Activated CD8-positive, alpha-beta memory T cell treated with anti-CD3 and anti-CD28 coated beads for 24 hours (primary cell): ENCODE measurements at regions not wholly inside any gene's neighbourhood (a gene's known extent, or its start where the extent isn't known, plus 50 kb on each side); places are given as distances from the start of the nearest gene placed in this dataset.

ENCODE experiments used
- DNase-seq: peaks from one replicate; pipeline ENCODE4 v3.0.0-alpha.2; 2020

- DNase-seq, result no peak
These were observed 105.6 kb upstream of the SLC4A7 start for GRCh38 chr3:27589795-27590194.

DNA sequence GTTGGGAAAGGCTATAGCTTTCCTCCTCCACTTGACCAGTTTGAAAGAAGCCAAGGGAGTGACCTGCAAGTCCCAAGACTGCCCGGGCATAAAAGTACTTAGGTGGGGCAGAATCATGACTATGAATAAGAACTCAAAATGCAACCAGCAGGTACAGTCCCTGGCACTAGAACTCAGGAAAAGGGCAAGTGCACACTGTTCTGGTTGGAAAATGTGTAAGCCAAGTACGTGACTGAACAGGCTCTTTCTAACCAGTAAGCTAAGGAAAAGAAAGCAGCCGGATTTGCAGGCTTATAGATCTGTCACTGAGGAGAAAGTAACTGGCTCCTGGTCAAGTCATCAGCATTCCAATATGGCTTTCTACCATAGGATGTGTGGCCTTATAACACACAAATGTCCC, 101.2 kb upstream of the SLC4A7 start:
- no peak for DNase-seq

GRCh38 chr3:27584874-27585273, 100.7 kb upstream of the SLC4A7 start:
- no peak for DNase-seq

DNA sequence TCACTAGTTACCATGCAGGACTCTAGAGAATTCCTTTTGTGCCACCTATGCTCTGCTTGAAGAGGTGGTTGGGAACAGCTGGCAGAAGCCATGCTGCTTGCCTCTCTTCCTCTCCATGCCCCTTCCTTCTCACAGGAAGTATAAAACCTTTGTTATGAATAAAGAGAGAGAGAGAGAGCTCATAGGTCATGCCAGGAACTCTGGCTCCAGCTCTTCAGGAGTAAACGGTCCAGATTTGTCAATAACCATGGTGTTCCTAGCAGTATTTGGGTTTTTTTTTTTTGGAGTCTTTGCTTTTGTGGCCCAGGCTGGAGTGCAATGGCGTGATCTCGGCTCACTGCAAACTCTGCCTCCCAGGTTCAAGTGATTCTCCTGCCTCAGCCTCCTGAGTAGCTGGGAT, 97.7 kb upstream of the SLC4A7 start:
- DNase-seq, result no peak

DNA sequence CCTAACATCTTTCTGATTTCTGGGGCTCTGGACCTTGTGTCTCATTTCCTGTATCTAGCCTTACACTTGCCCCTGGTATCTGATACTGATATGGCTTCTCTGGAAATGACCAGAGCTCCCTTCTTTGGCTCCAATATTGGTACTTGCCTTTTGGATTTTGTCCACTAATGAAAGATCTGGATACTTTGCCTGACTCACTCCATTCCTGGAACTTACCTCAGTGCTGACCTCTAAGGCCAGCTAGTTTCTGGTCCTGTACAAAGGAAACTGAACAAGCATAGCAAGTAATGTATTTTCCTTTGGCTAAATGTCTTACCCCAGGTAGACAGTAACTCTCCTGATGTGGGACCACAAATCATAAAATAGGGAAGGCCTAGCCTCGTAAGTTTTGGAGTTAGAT, 93.8 kb upstream of the SLC4A7 start:
- no peak for DNase-seq

- no peak for DNase-seq
These were observed 93.3 kb upstream of the SLC4A7 start for GRCh38 chr3:27577504-27577903.

DNA sequence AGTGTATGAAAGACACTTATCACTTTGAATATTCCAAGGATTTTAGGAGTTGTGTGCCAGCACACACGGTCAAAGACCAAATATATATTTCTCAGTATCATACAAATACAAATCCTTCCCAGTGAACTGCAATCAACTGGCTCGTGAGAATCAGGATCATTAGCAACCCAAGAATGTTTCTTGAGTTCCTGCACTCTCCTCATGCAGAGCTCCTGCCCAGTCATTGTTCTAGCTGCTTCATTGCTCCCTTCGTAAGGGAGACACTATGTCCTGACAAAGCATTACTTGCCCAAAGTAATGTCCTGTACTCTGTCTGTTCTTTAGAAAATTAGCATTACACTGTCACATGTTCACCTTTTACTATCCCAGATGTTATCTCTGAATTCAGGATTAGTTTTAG, 92.0 kb upstream of the SLC4A7 start:
- no peak for DNase-seq

GRCh38 chr3:27575499-27575898, 91.3 kb upstream of the SLC4A7 start:
- no peak for DNase-seq

DNA sequence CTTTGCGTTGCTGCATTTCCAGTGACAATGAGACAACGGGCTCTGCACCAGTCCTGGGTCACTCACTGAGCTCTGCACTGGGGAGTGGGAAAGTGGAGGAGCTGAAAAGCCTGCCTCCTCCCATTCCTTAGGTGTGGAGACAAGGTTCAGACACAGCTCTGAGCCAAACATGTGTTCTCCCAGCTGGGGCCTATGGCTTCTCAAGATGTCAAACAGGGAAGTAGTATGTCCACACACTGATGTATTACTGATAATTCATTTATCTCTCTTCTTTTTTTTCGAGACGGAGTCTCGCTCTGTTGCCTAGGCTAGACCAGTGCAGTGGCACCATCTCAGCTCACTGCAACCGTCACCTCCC, 90.2 kb upstream of the SLC4A7 start:
- DNase-seq, result no peak

GRCh38 chr3:27573780-27574437, 89.7 kb upstream of the SLC4A7 start:
- DNase-seq, result no peak

- DNase-seq, result no peak
These were observed 89.0 kb upstream of the SLC4A7 start for GRCh38 chr3:27573138-27573537.

- DNase-seq, result no peak
These were observed 87.2 kb upstream of the SLC4A7 start for GRCh38 chr3:27571345-27571744.

- DNase-seq, result no peak
These were observed 86.4 kb upstream of the SLC4A7 start for GRCh38 chr3:27570421-27571106.

DNA sequence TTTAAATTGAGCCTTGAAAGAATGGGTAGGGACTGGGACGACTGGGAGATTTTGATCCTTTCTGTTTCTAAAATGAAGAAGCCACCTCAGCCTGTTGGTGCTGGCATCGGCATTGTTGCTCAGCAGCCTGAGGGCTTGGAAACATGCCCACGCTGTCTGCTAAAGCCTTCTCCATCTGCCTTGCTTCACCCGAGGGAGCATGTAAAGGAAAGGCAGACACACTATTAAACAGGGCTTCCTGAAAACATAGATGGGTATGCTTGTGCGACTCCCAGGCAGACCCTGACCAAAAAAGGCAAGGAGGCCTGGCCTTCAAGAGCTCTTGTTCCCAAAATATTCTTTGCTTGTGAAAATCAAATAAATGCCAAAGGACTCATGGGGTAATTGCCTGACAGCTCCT, 84.2 kb upstream of the SLC4A7 start:
- no peak for DNase-seq

- no peak for DNase-seq
These were observed 83.1 kb upstream of the SLC4A7 start for GRCh38 chr3:27567251-27567650.

DNA sequence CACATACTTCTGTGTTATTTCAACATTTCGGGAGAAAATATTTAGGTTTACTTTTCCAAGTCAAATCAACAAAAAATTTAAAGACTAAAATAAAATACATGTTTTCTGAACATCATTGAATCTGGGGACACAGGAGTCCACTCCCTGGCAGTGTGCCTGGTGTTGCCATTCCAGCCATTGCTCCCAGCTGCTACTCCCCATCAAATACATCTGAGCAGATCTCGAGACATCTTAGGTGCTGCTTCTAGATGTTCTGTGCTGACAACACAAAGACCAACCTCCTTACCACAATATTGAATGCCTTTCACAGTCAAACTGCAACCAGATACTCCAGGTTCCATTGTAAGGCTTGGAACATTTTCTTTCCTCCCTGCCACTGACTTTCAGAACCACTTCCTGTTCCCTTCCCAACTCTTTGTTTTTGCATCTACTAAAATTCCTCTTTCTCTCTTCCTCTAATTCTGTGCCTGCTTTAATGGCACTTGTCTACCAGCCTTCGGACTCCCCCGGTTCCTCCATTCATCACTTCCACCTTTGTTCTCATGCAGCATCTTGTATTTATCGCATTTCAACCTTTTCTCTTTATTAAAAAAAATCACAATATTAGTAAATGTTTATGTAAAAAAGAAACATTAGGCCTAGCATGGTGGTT, 81.1 kb upstream of the SLC4A7 start:
- no peak for DNase-seq

- no peak for DNase-seq
These were observed 77.4 kb upstream of the SLC4A7 start for GRCh38 chr3:27561576-27561975.

GRCh38 chr3:27560484-27561056, 76.4 kb upstream of the SLC4A7 start:
- DNase-seq, result no peak

- no peak for DNase-seq
These were observed 75.7 kb upstream of the SLC4A7 start for GRCh38 chr3:27559835-27560234.

DNA sequence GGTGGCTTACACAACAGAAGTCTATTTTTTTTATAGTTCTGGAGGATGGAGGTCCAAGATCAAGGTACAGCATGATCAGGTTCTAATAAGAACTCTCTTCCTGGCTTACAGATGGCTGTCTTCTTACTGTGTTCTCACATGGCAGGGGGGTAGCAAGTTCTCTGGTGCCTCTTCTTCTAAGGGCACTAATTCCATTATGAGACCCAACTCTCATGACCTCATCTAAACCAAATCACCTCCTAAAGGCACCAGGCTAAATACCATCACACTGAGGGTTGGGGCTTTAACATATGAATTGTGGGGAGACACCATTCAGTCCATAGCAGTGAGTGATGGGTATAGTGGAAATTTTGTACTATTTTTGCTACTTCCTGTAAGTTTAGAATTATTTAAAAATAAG, 75.2 kb upstream of the SLC4A7 start:
- no peak for DNase-seq

DNA sequence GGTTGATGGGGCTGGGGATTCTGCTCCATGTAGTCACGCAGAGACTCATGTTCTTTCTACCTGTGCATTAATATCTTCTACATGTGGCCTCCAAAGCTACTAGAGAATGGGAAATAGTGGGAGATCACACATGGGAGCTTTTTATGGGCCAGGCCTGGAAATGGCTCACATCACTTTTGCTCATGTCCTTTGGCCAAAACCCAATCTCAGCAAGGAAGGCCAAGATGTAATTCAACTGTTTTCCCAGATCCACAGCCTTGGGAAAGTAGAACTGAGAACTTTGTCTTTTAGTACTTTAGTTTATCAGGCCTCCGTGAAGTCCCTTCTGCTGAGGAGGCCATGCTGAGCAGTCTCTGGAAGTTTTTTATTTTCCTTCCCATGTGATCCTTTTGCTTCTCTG, 73.2 kb upstream of the SLC4A7 start:
- DNase-seq, result no peak

- DNase-seq, result no peak
These were observed 72.7 kb upstream of the SLC4A7 start for GRCh38 chr3:27556887-27557286.

DNA sequence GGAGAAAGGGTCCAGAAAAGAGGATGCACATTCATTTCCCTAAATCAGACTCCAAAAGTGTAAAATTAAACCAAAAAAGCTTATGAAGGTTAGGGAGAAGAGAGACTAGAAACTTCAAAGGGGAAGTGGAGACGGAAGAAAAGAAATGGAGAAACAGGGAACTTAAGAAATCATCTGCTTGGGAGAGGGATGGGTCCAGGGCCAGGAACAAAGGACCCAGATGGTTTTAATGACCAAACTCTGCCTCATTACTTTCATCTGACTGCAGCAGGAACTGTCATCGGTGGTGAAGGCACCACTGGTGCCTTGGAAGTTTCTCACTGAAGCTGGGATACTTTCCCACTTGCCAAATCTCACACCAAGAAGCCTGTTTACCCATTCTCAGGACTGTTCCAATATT, 70.5 kb upstream of the SLC4A7 start:
- no peak for DNase-seq

DNA sequence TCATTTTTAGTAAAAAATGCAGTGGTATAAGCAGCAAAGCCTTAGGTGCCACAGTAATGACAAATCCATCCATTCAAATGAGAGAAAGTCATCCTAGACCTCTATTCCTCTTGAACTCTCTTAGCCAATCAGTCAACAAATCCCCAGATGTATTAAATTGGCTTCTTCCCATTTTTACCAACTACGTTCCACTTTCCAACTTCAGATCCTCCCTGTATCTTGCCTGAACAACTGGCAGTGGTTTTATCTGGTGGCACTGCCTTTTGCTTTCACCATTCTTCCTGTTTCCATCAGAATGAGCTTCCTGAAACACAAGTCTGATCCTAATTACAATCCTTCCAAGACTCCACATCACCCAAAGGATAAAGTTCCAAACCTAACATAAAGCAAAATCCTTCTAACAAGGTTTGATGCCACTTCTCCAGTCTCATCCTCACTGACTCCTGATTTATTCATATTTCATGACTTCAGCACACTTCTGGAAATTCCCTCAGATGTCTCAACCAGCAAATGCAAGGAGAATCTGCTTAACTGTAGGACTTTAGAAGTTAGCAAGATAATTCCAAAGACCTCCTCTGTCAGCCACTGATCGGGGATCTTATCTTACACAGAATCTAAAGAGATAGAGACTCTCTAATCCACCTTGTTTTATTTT, 69.8 kb upstream of the SLC4A7 start:
- no peak for DNase-seq
